Heart left ventricle (tissue), 13 donors: ENCODE measurements at regions not wholly inside any gene's neighbourhood (a gene's known extent, or its start where the extent isn't known, plus 50 kb on each side); places are given as distances from the start of the nearest gene placed in this dataset.

Experiments
- POLR2A ChIP-seq, 2 donors: fragments of 450-650 bp; IDR thresholded peaks; one replicate each; pipeline ENCODE4 v1.6.1; 2017; ENCODE audit warnings: antibody characterized with exemption in 2 of 2, mild to moderate bottlenecking in 2 of 2, moderate library complexity in 2 of 2
- TF ChIP-seq, protein P1 (sequence below), 12 donors: fragments of 200-600 bp; sonication (generic) in 4 of 12; IDR thresholded peaks; one replicate each; pipeline versions ENCODE4 v1.5.0 to v1.8.0; 2018 to 2022; ENCODE audit warnings: antibody characterized with exemption in 12 of 12, mild to moderate bottlenecking in 5 of 12
- donor health status: ischemic (EF 13 %, LVEDD 7.1; RV severe dilation, severe dysfunction).
- donor health status: DM: no; HTN: yes; CAD: no.
- donor health status: DM: no; HTN: no; CAD: no.
- donor health status: ischemic (EF 25% LVEDD 6.9; RV normal size, moderate dysfunction).
- donor health status: ischemic (EF 25% LVEDD 5.7; RV mildly dilated, moderate dysfunction).
- donor health status: ischemic (EF 35%, LVEDD 5.7; RV mildly dilated, moderate dysfunction).
- donor health status: nonischemic (EF 11% LVEDD 7.7; RV severe dilation, severe dysfunction).
- donor health status: DM: yes; HTN: yes; CAD: no.
- donor health status: PGD.
- donor health status: ischemic (EF 29% LVEDD 5.4; RV normal size, mild dysfunction).
- donor health status: nonischemic (EF 23%, LVEDD 6.1; RV moderate dilation, normal function).

DNA sequence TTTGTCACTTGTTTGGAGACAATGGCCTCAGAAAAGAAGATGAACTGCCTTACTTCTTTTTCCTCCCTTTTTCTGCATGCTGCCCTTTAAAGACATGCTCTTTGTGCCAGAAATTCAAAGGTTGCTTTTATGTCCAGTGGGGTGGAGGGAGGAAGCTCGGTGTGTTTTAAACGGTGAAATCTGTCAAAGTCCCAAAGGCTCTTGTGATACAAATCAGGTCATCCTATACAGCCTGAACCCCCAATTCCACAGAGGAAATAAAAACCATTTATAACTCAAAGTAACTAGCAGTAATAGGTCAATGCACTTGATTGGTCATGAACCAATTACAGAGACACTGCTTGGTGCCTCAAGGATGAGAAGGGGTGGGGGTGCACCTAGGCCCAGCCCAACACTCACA is 339.3 kb upstream of the F9 start:
- TF ChIP-seq, protein P1, sequence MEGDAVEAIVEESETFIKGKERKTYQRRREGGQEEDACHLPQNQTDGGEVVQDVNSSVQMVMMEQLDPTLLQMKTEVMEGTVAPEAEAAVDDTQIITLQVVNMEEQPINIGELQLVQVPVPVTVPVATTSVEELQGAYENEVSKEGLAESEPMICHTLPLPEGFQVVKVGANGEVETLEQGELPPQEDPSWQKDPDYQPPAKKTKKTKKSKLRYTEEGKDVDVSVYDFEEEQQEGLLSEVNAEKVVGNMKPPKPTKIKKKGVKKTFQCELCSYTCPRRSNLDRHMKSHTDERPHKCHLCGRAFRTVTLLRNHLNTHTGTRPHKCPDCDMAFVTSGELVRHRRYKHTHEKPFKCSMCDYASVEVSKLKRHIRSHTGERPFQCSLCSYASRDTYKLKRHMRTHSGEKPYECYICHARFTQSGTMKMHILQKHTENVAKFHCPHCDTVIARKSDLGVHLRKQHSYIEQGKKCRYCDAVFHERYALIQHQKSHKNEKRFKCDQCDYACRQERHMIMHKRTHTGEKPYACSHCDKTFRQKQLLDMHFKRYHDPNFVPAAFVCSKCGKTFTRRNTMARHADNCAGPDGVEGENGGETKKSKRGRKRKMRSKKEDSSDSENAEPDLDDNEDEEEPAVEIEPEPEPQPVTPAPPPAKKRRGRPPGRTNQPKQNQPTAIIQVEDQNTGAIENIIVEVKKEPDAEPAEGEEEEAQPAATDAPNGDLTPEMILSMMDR (IDR thresholded peaks at IDR 0.05) = no peak
- no peak for TF ChIP-seq POLR2A (IDR thresholded peaks at IDR 0.05)
